ENCODE measurements at regions not wholly inside any gene's neighbourhood (a gene's known extent, or its start where the extent isn't known, plus 50 kb on each side); places are given as distances from the start of the nearest gene placed in this dataset.
"Not testable (repeated sequence)": the region's sequence is repeated elsewhere in the genome, so short reads cannot be mapped to it uniquely, and the experiment has no call there.

DNA sequence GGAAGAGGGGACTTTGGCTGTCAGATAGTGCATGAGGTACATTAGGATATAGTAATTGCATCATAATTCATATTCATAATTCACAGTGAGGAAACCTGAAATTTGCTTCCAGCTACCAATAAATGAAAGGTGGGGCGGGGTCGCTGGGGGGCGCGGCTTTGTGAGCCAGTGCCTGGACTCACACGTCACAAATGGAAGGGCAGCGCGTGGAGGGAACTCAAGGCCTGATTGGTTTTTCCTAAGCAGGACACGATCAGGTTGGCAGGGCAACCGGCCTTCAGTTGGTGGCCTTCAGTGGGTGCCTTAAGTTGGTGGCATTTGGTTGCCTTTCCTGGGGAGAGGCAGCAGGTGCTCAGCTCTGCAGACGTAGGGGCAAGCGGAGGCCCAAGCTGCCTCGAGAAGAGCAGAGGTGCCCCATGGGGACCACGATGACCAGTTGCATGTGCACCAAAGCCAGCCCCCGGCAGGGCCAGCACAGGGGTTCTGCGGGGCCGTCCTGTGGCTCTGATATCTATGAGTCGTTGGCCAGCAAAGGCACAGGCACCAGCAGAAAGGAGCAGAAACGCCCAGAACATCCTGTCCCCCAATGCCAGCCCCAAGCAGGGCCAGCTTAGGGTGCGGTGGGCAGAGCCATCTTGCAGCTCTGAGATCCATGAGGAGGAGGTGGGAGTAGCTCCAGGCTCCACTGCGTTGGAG lies 2637.4 kb upstream of the DEFB115 start:
- H3K27me3 Mint-ChIP-seq (ENCODE audit: low read depth); H3K36me3 Mint-ChIP-seq (ENCODE audit: low read depth); H3K4me3 Mint-ChIP-seq; DNase-seq; H3K27ac Mint-ChIP-seq; H3K4me1 Mint-ChIP-seq (ENCODE audit: low read depth); intact Hi-C loops (cut with micrococcal nuclease); CTCF ChIA-PET: not testable (repeated sequence)
- H3K9me3 Mint-ChIP-seq: peaks cover 21% of the 10 kb centered on the region

DNA sequence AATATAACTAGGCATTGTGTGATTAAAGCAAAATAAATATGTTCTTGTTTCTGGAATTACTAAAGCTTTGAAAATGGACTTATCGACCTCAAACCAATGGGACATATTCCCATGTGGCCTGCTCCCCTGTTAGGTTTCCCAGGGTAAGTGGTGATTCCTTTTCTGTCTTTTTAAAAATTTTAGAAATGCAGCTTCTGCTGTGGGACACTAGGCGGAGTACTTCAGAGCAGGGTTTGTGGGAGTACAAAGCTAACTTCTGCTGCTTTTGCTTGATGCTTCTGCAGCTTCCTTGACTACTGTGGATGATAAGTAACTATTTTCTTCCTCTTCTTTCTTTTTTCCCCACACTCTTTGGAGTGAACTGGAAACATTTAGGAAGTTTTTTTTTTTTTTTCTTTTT lies 2632.4 kb upstream of the DEFB115 start:
- H3K27me3 Mint-ChIP-seq (ENCODE audit: low read depth); H3K4me3 Mint-ChIP-seq; H3K4me1 Mint-ChIP-seq (ENCODE audit: low read depth); H3K36me3 Mint-ChIP-seq (ENCODE audit: low read depth); DNase-seq; intact Hi-C loops (cut with micrococcal nuclease); H3K27ac Mint-ChIP-seq; CTCF ChIA-PET: not testable (repeated sequence)
- H3K9me3 Mint-ChIP-seq: peaks cover 13% of the 10 kb centered on the region

DNA sequence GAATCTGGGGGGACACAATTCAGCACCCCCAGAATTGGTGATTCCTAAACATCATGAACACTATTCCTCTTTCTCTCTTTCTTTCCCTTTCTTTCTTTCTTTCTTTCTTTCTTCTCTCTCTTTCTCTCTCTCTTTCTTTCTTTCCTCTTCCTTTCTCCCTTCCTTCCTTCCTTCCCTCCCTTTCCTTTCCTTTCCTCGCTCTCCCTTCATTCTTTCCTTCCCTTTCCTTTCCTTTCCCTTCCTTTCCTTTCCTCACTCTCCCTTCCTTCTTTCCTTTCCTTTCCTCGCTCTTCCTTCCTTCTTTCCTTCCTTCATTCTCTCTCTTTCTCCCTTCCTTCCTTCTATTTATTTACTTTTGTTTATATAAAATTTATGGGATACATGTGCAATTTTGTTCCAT lies 2616.6 kb upstream of the DEFB115 start:
- H3K9me3 Mint-ChIP-seq; intact Hi-C loops (cut with micrococcal nuclease); H3K27me3 Mint-ChIP-seq (ENCODE audit: low read depth); CTCF ChIA-PET; H3K27ac Mint-ChIP-seq; DNase-seq; H3K4me3 Mint-ChIP-seq; H3K4me1 Mint-ChIP-seq (ENCODE audit: low read depth); H3K36me3 Mint-ChIP-seq (ENCODE audit: low read depth): not testable (repeated sequence)

Measured in activated naive CD4-positive, alpha-beta T cell treated with anti-CD3 and anti-CD28 coated beads for 36 hours (primary cell).